AG04450 (cell line): ENCODE measurements at regions not wholly inside any gene's neighbourhood (a gene's known extent, or its start where the extent isn't known, plus 50 kb on each side); places are given as distances from the start of the nearest gene placed in this dataset.

Experiments used
- CTCF ChIA-PET: fragments of 300-600, 350-600 bp; formaldehyde crosslinking; extraction: SDS; loops from one replicate; lab custom pipeline; 2022; ENCODE audit warnings: antibody characterized with exemption, inconsistent platforms; lab: Charles Lee
- POLR2A ChIA-PET: fragments of 350-600 bp; formaldehyde crosslinking; extraction: SDS; loops from one replicate; lab custom pipeline; 2021; ENCODE audit warnings: antibody characterized with exemption, inconsistent platforms; lab: Yijun Ruan, JAX
- DNase-seq: peaks from one replicate; pipeline ENCODE4 v3.0.0-alpha.2; 2011; ENCODE audit warnings: low read depth, low spot score
- H3K27ac ChIP-seq: one replicate; pipeline ENCODE4 v1.5.1; 2012; ENCODE audit warnings: low read depth, low read length, control low read depth
- H3K27me3 ChIP-seq: one replicate; pipeline ENCODE4 v1.6.0; 2012; ENCODE audit warnings: low read length; ENCODE audit not compliant: control insufficient read depth, insufficient read depth
- H3K4me3 ChIP-seq: 2 replicates; pipeline ENCODE4 v1.5.1; 2011; ENCODE audit warnings: mild to moderate bottlenecking, low read depth, low read length, control low read depth
- H3K9me3 ChIP-seq: 2 replicates; pipeline ENCODE4 v1.5.1; 2012; ENCODE audit warnings: low read length; ENCODE audit not compliant: control insufficient read depth, insufficient read depth
- TF ChIP-seq, protein P1 (sequence below): IDR thresholded peaks from 2 replicates; pipeline ENCODE4 v1.5.1; 2011; ENCODE audit warnings: low read depth, low read length, control low read depth, inconsistent platforms

DNA sequence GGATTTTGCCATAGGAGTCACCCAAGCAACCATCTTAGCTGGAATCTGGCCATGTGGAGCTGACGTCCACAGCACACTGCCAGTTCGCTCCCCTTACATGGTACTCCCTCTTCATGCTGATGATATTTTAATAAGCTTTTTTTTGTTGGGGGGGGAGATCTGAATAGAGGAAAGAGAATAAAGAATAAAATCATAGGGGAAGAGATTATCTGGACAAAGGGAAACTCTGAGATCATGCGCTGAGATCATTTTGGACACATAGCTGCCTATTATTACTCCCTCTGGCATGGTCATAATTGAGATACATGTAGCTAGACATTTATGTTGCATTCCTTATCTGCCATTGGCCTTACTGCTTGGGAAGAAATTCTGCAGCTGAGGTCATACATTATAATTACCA, 282.7 kb downstream of the HTR7 start:
- CTCF ChIA-PET = interaction anchor here (0.7 kb wide), 1 partner anchor 428 kb away, joined by 3 read pairs; no protein-coding TSS in a partner anchor
- no peaks in the 10 kb centered on the region for H3K9me3 ChIP-seq
- DNase-seq = no peak
- POLR2A ChIA-PET = no interaction called here
- H3K4me3 ChIP-seq = no peak overlapping the region
- TF ChIP-seq, protein P1, sequence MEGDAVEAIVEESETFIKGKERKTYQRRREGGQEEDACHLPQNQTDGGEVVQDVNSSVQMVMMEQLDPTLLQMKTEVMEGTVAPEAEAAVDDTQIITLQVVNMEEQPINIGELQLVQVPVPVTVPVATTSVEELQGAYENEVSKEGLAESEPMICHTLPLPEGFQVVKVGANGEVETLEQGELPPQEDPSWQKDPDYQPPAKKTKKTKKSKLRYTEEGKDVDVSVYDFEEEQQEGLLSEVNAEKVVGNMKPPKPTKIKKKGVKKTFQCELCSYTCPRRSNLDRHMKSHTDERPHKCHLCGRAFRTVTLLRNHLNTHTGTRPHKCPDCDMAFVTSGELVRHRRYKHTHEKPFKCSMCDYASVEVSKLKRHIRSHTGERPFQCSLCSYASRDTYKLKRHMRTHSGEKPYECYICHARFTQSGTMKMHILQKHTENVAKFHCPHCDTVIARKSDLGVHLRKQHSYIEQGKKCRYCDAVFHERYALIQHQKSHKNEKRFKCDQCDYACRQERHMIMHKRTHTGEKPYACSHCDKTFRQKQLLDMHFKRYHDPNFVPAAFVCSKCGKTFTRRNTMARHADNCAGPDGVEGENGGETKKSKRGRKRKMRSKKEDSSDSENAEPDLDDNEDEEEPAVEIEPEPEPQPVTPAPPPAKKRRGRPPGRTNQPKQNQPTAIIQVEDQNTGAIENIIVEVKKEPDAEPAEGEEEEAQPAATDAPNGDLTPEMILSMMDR = no peak
- no peak overlapping the region for H3K27ac ChIP-seq
- no peaks in the 10 kb centered on the region for H3K27me3 ChIP-seq

DNA sequence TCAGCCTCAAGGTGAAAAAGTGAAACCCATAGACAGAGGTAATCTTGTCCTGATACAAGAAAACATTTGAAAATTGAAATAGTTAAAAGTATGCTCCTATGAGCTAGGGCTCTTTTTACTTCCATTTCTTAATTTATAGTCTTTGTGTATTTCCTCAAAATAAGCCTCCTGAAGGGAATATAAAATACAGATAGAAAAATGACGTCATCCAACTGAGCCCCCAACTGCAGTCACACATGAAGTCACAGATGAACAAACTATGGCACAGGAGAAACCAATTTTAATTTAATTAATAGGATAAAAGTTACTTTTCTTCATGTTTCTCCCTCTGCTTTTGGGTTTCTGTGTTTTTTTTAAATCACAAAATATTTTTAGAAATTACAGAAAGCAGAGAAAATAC, 280.3 kb downstream of the HTR7 start:
- Histone ChIP-seq H3K4me3 (no peak overlapping the region), H3K27me3 (no peaks in the 10 kb centered on the region), H3K9me3 (no peaks in the 10 kb centered on the region), H3K27ac (no peak overlapping the region)
- CTCF ChIA-PET = no interaction called here
- no peak for DNase-seq
- TF ChIP-seq, protein P1 = no peak
- POLR2A ChIA-PET = no interaction called here

DNA sequence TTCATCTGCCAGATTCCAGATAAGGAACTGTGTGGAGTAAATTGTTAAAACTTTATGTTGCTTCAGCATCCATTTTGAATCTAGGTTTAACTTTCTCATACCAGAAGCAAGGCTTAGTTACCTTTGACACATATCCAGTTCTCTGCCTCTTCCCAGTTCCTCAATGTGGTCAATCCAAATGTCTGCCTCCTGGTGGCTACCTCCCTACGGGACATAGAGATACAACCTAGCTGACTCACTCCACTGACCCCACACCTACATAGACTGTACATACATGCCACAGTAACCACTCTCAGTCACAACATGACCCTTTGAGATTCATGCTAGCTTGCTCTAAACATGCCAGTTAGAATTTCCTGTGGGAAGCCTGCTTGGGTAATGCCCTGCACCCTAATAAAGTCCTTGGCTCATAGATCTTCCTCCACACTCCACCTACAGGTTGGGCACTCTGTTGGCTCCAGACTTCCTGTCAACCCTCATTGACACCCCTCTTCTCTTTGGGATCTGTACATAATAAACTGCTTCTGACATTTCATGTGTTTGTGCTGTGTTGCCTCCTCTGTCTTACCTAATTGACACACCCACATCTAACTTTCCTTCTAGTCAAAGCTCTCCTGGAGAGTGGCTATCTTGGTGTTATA, 278.1 kb downstream of the HTR7 start:
- DNase-seq = no peak
- CTCF ChIA-PET = interaction anchor here (1.8 to 2.5 kb wide), 2 partner anchors 13 to 291 kb away, joined by 5 to 9 read pairs; no protein-coding TSS in a partner anchor
- Histone ChIP-seq H3K4me3 (no peak overlapping the region), H3K9me3 (no peaks in the 10 kb centered on the region), H3K27me3 (no peaks in the 10 kb centered on the region), H3K27ac (no peak overlapping the region)
- TF ChIP-seq, protein P1 = peak; percentile 38
- POLR2A ChIA-PET = no interaction called here

DNA sequence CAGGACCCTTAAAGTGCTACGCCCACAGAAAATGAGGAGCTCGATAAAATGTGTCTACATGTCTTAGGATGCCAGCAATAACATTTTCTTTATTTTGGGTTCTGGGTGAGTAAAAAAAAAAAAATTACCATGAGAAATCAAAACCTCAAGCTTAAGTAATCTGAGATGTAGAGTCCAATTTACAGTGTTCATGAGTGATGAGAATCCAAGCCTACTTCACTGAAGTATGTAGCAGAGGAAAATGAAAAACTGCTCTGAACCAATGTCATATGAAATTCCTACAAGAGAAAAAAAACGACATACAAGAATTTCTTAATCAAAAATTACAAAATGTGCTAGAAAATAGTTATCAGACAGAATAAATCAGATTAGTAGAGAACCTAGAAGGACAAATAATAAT, 274.4 kb downstream of the HTR7 start:
- no peak for DNase-seq
- H3K9me3 ChIP-seq = no peaks in the 10 kb centered on the region
- ChIA-PET CTCF (interaction anchor here (0.8 to 2.1 kb wide), 3 partner anchors 9 to 11 kb away, joined by 4 to 10 read pairs (median 5); no protein-coding TSS in a partner anchor), POLR2A (no interaction called here)
- no peak overlapping the region for H3K4me3 ChIP-seq
- H3K27me3 ChIP-seq = no peaks in the 10 kb centered on the region
- TF ChIP-seq, protein P1 = no peak
- H3K27ac ChIP-seq = no peak overlapping the region

DNA sequence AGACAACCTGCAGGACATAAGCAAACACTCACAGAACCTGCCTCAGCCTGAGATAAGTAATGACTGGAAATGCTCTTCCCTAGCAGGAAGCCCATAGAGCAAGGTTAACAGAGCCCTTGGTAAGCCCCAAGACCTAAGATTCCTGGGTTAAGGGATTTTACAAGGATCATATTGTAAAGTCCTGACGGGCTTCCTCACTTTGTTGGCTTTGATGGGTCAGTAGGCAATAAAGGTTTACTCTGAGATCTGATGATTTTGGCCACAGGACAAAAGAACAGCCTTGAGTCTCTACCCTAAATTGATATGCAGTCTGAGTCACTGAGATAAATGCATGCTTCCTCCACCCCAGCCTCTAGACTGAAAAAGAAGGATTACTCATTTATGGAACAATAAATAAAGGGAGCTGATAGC, 270.8 kb downstream of the HTR7 start:
- peak; percentile 11 for DNase-seq
- no peaks in the 10 kb centered on the region for H3K27me3 ChIP-seq
- no peak overlapping the region for H3K4me3 ChIP-seq
- no peak overlapping the region for H3K27ac ChIP-seq
- TF ChIP-seq, protein P1 = no peak
- H3K9me3 ChIP-seq = no peaks in the 10 kb centered on the region
- ChIA-PET CTCF (interaction anchor here (1.0 kb wide), 1 partner anchor 299 kb away, joined by 5 read pairs; no protein-coding TSS in a partner anchor), POLR2A (no interaction called here)
